AG09319 (cell line): ENCODE measurements at regions not wholly inside any gene's neighbourhood (a gene's known extent, or its start where the extent isn't known, plus 50 kb on each side); places are given as distances from the start of the nearest gene placed in this dataset.

ENCODE experiments used
- DNase-seq: peaks from one replicate; pipeline ENCODE4 v3.0.0-alpha.2; 2010; ENCODE audit warnings: low read depth; ENCODE audit errors: extremely low read depth
- CTCF ChIP-seq: IDR thresholded peaks from 2 replicates; pipeline ENCODE4 v1.5.1; 2011; ENCODE audit warnings: low read depth, mild to moderate bottlenecking, inconsistent platforms, low read length, moderate library complexity

DNA sequence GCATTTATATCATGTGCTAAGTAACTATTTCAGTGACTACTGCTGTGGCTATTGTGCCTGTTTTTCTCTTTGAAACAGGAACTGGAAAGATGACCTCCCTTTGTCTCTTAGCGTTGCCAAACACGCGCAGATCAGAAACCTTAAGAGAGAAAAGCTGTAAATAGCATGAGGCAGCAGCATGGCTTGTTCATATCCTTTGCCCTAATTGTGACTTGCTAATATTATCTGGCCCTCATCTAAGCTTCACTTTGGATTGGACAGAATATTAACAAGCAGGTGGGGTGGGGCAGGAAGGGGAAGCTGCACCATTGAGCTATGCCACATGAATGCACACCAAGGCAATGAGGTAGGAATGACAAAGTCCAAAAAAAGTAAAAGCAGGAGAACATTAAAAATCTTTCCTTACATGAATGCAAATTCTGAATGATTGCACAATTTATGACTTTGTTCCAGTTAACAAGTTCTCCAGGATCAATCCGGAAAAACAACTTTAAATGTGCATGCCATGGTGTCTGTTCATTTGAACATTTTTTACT, 128.4 kb downstream of the IRS1 start:
- no peak for TF ChIP-seq CTCF
- DNase-seq, result no peak

DNA sequence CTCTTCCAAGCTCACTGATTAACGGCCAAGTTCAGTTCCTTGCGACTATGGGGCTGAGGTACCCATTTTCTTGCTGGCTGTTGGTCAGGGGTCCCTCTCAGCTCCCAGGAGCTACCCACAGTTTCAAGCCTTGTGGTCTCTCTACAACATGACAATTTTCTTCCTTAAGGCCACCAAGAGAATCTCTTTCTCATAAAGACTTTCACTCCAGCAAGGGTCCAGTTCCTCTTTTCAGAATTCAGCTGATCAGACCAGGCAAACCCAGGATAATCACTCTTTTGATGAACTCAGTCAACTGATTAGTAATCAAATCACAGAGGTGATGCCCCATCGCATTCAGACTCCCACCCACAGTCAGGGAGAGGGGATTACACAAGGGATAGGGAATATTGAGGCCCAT, 129.7 kb downstream of the IRS1 start:
- TF ChIP-seq CTCF, result no peak
- DNase-seq, result no peak

DNA sequence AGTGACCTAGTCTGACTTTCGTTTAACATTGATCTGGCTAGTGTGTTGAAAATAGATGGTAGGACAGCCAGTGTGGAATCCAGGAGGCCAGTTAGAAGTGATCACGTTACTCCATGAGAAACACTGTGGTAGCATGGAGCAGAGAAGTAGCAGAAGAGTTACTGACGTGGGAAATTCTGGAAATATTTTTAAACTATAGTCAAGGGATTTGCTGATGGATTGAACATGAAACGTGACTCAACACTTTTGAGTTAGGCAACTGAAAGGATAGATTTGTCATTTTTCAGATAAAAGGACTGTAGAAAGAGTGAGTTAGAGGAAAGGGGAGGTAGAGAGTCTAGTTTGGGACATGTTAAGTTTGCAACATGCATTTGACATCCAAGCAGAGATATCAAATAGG, 130.4 kb downstream of the IRS1 start:
- no peak for TF ChIP-seq CTCF
- no peak for DNase-seq

DNA sequence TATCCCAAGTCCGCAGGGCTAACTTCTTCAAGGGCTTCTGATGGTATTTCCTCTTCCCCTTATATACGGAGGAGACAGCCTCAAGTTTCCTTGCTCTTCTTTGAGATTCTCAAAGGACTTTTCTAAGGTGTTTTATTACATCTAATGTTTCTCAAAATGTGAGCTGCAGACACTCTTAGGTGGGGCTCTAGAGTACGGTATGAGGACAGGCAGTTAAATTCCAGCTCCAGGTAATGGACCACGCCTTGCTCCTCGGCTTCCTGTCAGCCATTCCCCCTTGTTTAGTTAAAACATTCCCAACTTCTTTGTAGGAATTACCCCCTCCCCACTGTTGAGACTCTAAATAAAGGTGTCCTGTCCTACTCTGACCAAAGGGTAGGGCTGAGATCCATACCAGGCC, 131.9 kb downstream of the IRS1 start:
- DNase-seq, result no peak
- no peak for TF ChIP-seq CTCF

DNA sequence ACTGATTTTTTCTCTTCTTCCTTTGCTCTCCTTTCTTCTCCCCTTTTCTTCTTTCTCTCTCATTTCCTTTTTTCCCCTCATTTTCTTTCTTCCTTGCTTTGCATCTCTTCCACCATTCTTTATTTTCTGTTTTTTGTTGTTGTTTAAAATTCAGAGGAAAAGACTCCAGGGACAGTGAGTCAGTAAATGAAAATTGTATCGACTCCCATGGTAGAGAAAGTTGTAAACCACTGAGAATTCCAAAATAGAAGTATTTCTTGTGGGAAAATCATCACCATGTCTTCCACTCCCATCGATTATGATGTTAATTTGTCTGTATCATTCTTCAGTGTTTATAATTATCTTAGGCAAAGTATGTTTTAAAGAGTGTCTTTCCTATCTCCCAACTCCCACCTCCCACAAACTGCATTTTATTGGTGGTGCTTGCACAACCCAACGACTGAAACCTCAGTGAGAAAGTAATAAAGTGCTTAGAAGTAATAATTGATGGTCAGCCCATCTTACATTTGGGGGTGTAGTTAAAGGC, 134.3 kb downstream of the IRS1 start:
- no peak for DNase-seq
- TF ChIP-seq CTCF, result no peak

- no peak for TF ChIP-seq CTCF
- DNase-seq, result no peak
These were observed 135.0 kb downstream of the IRS1 start for GRCh38 chr2:226664661-226665060.

DNA sequence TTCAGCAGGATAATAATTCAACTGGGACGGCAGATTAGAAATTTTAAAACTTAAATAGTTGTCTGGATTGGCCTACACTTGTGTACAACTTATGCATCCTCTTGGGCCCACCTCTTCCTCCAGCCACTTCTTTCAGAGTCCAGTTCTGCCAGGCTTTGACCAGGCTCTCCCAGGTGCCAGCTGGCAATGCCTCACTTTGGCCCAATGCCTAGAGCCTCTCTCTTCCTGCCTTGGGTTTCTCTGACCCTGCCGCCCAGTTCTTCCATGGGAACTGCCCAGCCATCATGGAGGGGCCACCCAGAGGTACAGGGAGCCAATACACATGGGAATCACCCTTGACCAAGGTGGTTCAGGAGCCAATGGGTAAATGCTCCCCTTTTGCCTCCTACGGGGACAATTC, 135.5 kb downstream of the IRS1 start:
- TF ChIP-seq CTCF, result no peak
- no peak for DNase-seq
